Liver (tissue), 8 donors: ENCODE measurements at regions not wholly inside any gene's neighbourhood (a gene's known extent, or its start where the extent isn't known, plus 50 kb on each side); places are given as distances from the start of the nearest gene placed in this dataset.

Experiments
- DNase-seq: peaks from one replicate; pipeline ENCODE4 v3.0.0-alpha.2; 2017; ENCODE audit warnings: low spot score
- H3K27ac ChIP-seq, 2 donors: one replicate each; pipeline ENCODE4 v1.7.0; 2013; ENCODE audit warnings: inconsistent platforms in 2 of 2, low read length in 2 of 2, control low read depth in 1 of 2, low read depth in 1 of 2, mild to moderate bottlenecking in 1 of 2
- H3K27me3 ChIP-seq, 4 donors: one replicate each; pipeline versions ENCODE4 v1.6.1 to v1.7.0; 2013; ENCODE audit warnings: low read length in 3 of 4, inconsistent platforms in 1 of 4, mild to moderate bottlenecking in 1 of 4, moderate library complexity in 1 of 4; ENCODE audit not compliant: control insufficient read depth in 4 of 4, insufficient read depth in 4 of 4
- H3K36me3 ChIP-seq, 4 donors: one replicate each; pipeline versions ENCODE4 v1.6.1 to v1.7.0; 2013; ENCODE audit warnings: low read length in 3 of 4, mild to moderate bottlenecking in 3 of 4, low read depth in 1 of 4, moderate library complexity in 1 of 4; ENCODE audit not compliant: control insufficient read depth in 4 of 4, insufficient read depth in 3 of 4
- H3K4me1 ChIP-seq, 4 donors: one replicate each; pipeline versions ENCODE4 v1.6.1 to v1.7.0; 2013; ENCODE audit warnings: low read length in 3 of 4, mild to moderate bottlenecking in 3 of 4, moderate library complexity in 1 of 4; ENCODE audit not compliant: control insufficient read depth in 4 of 4, insufficient read depth in 4 of 4
- H3K4me3 ChIP-seq, 3 donors: one replicate each; pipeline versions ENCODE4 v1.6.1 to v1.7.0; 2013; ENCODE audit warnings: low read length in 3 of 3, control low read depth in 1 of 3, low read depth in 1 of 3, mild to moderate bottlenecking in 1 of 3
- H3K9ac ChIP-seq, 2 donors: one replicate each; pipeline ENCODE4 v1.7.0; 2013; ENCODE audit warnings: low read length in 2 of 2, mild to moderate bottlenecking in 2 of 2, moderate library complexity in 2 of 2, control low read depth in 1 of 2, low read depth in 1 of 2
- H3K9me3 ChIP-seq, 4 donors: one replicate each; pipeline versions ENCODE4 v1.6.1 to v1.7.0; 2013; ENCODE audit warnings: low read length in 3 of 4; ENCODE audit not compliant: control insufficient read depth in 4 of 4
- FOXA1 ChIP-seq: IDR thresholded peaks from 2 replicates; pipeline ENCODE4 v1.6.1; 2016; ENCODE audit warnings: antibody characterized with exemption
- FOXA2 ChIP-seq: IDR thresholded peaks from 2 replicates; pipeline ENCODE4 v1.6.1; 2016; ENCODE audit warnings: antibody characterized with exemption
- GABPA ChIP-seq, 2 donors: IDR thresholded peaks in 1 of 2; conservative IDR thresholded peaks in 1 of 2; 2 replicates each; pipeline ENCODE4 v1.6.1; 2016; ENCODE audit warnings: antibody characterized with exemption in 2 of 2, mild to moderate bottlenecking in 1 of 2, moderate library complexity in 1 of 2
- HNF4G ChIP-seq: IDR thresholded peaks from 2 replicates; pipeline ENCODE4 v1.6.1; 2016; ENCODE audit warnings: antibody characterized with exemption
- JUND ChIP-seq, 2 donors: IDR thresholded peaks; 2 replicates each; pipeline ENCODE4 v1.6.1; 2016; ENCODE audit warnings: antibody characterized with exemption in 2 of 2
- NR2F2 ChIP-seq: IDR thresholded peaks from 2 replicates; pipeline ENCODE4 v1.6.1; 2016; ENCODE audit warnings: antibody characterized with exemption
- RAD21 ChIP-seq, 2 donors: IDR thresholded peaks; 2 replicates each; pipeline ENCODE4 v1.6.1; 2016; ENCODE audit warnings: antibody characterized with exemption in 2 of 2, mild to moderate bottlenecking in 2 of 2
- RXRA ChIP-seq, 2 donors: IDR thresholded peaks; 2 replicates each; pipeline ENCODE4 v1.6.1; 2017 to 2018; ENCODE audit warnings: antibody characterized with exemption in 2 of 2, mild to moderate bottlenecking in 1 of 2
- SP1 ChIP-seq: IDR thresholded peaks from 2 replicates; pipeline ENCODE4 v1.6.1; 2018; ENCODE audit warnings: antibody characterized with exemption, mild to moderate bottlenecking
- YY1 ChIP-seq: IDR thresholded peaks from 2 replicates; pipeline ENCODE4 v1.6.1; 2016; ENCODE audit warnings: antibody characterized with exemption, mild to moderate bottlenecking
- WGBS: extraction: QIAGEN DNeasy Blood & Tissue Kit; methylation state at CpG from one replicate; pipeline ENCODE4 v1.1.7; 2013; 5-methylcytosine and 5-hydroxymethylcytosine counted together
- TF ChIP-seq, protein P1 (sequence below): fragments of 150-350 bp; IDR thresholded peaks from 2 replicates; pipeline ENCODE4 v1.5.1; 2017; ENCODE audit warnings: improper control_type of control experiment, low read depth, low read length; ENCODE audit not compliant: missing input control
- TF ChIP-seq, protein P2 (sequence below): IDR thresholded peaks from 2 replicates; pipeline ENCODE4 v1.6.1; 2016; ENCODE audit warnings: antibody characterized with exemption, mild to moderate bottlenecking
- TF ChIP-seq, protein P3 (sequence below): IDR thresholded peaks from 2 replicates; pipeline ENCODE4 v1.6.1; 2016; ENCODE audit warnings: antibody characterized with exemption
- TF ChIP-seq, protein P4 (sequence below): IDR thresholded peaks from 2 replicates; pipeline ENCODE4 v1.6.1; 2016; ENCODE audit warnings: antibody characterized with exemption
- TF ChIP-seq, protein P5 (sequence below): IDR thresholded peaks from 2 replicates; pipeline ENCODE4 v1.6.1; 2016; ENCODE audit warnings: antibody characterized with exemption
- donor health status: healthy.
- donor health status: healthy.
- donor health status: healthy.
- donor health status: healthy.
- donor health status: healthy.

DNA sequence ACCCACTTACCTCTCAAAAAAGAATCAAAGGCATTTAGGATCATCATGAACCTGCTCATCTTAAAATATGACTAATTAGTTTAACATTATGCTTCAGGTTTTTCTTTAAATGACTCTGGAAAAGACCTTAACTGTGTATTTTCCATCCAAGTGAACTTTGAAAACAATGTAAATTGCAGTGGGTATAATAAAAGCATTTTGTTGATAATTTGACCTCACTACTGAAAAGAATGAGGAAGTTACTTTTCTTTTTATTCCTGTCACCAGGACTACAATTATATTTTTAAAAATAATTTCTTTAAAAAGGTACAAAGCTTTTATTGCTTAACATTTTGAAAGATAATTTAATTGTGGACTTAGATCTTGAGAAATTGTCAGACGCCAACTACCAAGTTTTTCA lies 249.9 kb downstream of the ALX1 start:
- no peak for DNase-seq
- no peak overlapping the region for H3K27ac ChIP-seq
- TF ChIP-seq, protein P1, sequence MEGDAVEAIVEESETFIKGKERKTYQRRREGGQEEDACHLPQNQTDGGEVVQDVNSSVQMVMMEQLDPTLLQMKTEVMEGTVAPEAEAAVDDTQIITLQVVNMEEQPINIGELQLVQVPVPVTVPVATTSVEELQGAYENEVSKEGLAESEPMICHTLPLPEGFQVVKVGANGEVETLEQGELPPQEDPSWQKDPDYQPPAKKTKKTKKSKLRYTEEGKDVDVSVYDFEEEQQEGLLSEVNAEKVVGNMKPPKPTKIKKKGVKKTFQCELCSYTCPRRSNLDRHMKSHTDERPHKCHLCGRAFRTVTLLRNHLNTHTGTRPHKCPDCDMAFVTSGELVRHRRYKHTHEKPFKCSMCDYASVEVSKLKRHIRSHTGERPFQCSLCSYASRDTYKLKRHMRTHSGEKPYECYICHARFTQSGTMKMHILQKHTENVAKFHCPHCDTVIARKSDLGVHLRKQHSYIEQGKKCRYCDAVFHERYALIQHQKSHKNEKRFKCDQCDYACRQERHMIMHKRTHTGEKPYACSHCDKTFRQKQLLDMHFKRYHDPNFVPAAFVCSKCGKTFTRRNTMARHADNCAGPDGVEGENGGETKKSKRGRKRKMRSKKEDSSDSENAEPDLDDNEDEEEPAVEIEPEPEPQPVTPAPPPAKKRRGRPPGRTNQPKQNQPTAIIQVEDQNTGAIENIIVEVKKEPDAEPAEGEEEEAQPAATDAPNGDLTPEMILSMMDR = no peak
- TF ChIP-seq YY1 (no peak), HNF4G (no peak), RAD21 (IDR thresholded peaks at IDR 0.05) (no peak), JUND (IDR thresholded peaks at IDR 0.05) (no peak), FOXA1 (no peak), NR2F2 (no peak), FOXA2 (no peak), RXRA (IDR thresholded peaks at IDR 0.05) (no peak), SP1 (no peak)
- TF ChIP-seq, protein P2, sequence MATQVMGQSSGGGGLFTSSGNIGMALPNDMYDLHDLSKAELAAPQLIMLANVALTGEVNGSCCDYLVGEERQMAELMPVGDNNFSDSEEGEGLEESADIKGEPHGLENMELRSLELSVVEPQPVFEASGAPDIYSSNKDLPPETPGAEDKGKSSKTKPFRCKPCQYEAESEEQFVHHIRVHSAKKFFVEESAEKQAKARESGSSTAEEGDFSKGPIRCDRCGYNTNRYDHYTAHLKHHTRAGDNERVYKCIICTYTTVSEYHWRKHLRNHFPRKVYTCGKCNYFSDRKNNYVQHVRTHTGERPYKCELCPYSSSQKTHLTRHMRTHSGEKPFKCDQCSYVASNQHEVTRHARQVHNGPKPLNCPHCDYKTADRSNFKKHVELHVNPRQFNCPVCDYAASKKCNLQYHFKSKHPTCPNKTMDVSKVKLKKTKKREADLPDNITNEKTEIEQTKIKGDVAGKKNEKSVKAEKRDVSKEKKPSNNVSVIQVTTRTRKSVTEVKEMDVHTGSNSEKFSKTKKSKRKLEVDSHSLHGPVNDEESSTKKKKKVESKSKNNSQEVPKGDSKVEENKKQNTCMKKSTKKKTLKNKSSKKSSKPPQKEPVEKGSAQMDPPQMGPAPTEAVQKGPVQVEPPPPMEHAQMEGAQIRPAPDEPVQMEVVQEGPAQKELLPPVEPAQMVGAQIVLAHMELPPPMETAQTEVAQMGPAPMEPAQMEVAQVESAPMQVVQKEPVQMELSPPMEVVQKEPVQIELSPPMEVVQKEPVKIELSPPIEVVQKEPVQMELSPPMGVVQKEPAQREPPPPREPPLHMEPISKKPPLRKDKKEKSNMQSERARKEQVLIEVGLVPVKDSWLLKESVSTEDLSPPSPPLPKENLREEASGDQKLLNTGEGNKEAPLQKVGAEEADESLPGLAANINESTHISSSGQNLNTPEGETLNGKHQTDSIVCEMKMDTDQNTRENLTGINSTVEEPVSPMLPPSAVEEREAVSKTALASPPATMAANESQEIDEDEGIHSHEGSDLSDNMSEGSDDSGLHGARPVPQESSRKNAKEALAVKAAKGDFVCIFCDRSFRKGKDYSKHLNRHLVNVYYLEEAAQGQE = no peak
- TF ChIP-seq, protein P3, sequence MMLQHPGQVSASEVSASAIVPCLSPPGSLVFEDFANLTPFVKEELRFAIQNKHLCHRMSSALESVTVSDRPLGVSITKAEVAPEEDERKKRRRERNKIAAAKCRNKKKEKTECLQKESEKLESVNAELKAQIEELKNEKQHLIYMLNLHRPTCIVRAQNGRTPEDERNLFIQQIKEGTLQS = no peak
- TF ChIP-seq, protein P4, sequence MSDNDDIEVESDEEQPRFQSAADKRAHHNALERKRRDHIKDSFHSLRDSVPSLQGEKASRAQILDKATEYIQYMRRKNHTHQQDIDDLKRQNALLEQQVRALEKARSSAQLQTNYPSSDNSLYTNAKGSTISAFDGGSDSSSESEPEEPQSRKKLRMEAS = no peak
- peaks cover 0 to 1% (median 0%) of the 10 kb centered on the region in 4 donors for H3K9me3 ChIP-seq
- 85% methylated on average over 1 of the region's 1 CpG for WGBS
- H3K4me3 ChIP-seq = no peak overlapping the region
- H3K27me3 ChIP-seq = no peaks in the 10 kb centered on the region
- no peak overlapping the region for H3K9ac ChIP-seq
- H3K4me1 ChIP-seq = no peaks in the 10 kb centered on the region
- H3K36me3 ChIP-seq = no peaks in the 10 kb centered on the region

DNA sequence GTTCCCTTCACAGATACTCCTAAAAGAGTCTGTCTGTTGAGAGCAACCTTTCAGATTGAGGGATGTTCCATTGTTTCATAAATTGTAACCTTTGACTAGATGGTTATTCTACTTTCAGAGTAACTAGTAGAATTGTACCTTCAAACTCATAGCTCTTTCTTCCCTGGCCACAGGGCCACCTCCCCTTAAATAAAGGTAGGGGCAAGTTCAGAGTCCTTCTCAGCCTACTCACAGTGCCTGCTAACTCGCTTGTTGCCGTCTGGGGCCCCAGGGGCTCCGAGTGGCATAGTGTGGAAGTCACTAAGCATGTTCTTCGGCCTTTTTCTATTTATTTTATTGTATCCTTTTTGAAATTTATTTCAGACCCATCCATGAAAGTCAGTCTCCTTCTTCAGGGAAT lies 250.4 kb downstream of the ALX1 start:
- Histone ChIP-seq H3K9me3 (peaks cover 0 to 1% (median 0%) of the 10 kb centered on the region in 4 donors), H3K4me3 (no peak overlapping the region), H3K27me3 (no peaks in the 10 kb centered on the region), H3K9ac (no peak overlapping the region), H3K27ac (no peak overlapping the region), H3K36me3 (no peaks in the 10 kb centered on the region), H3K4me1 (no peaks in the 10 kb centered on the region)
- no peak for DNase-seq
- TF ChIP-seq FOXA2 (no peak), JUND (IDR thresholded peaks at IDR 0.05) (no peak), GABPA (IDR thresholded peaks at IDR 0.05 in 1 of 2, conservative IDR thresholded peaks at IDR 0.05 in 1 of 2) (no peak), YY1 (no peak), RXRA (IDR thresholded peaks at IDR 0.05) (no peak)
- TF ChIP-seq, protein P5, sequence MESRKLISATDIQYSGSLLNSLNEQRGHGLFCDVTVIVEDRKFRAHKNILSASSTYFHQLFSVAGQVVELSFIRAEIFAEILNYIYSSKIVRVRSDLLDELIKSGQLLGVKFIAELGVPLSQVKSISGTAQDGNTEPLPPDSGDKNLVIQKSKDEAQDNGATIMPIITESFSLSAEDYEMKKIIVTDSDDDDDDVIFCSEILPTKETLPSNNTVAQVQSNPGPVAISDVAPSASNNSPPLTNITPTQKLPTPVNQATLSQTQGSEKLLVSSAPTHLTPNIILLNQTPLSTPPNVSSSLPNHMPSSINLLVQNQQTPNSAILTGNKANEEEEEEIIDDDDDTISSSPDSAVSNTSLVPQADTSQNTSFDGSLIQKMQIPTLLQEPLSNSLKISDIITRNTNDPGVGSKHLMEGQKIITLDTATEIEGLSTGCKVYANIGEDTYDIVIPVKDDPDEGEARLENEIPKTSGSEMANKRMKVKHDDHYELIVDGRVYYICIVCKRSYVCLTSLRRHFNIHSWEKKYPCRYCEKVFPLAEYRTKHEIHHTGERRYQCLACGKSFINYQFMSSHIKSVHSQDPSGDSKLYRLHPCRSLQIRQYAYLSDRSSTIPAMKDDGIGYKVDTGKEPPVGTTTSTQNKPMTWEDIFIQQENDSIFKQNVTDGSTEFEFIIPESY = no peak
- TF ChIP-seq, protein P3 = no peak
- 82% methylated on average over 4 of the region's 4 CpGs for WGBS
